LNCaP clone FGC (cell line): ENCODE measurements at regions not wholly inside any gene's neighbourhood (a gene's known extent, or its start where the extent isn't known, plus 50 kb on each side); places are given as distances from the start of the nearest gene placed in this dataset.

Experiments
- DNase-seq: peaks from one replicate; pipeline ENCODE4 v3.0.0-alpha.2; 2011; ENCODE audit warnings: low read depth
- H3K4me3 ChIP-seq: 2 replicates; pipeline ENCODE4 v1.5.1; 2011; ENCODE audit warnings: mild to moderate bottlenecking, low read depth, low read length, control low read depth
- TF ChIP-seq, protein P1 (sequence below): IDR thresholded peaks from 2 replicates; pipeline ENCODE4 v1.5.1; 2012; ENCODE audit warnings: mild to moderate bottlenecking; ENCODE audit not compliant: control insufficient read depth, insufficient read depth; ENCODE audit errors: extremely low read depth

DNA sequence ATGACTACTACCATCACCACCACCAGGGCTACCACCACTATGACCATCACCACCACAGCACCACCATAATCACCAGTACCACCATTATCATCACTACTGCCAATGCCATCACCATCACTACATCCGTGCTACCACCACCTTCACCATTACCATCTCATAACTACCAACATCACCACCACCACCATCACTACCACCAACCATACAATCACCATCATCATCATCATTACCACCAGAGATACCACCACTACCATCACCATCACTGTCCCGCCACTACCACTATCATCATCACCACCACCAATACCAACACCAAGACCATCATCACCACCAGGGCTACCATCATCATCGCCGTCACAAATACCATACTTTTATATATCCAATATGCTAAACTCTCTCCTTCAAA, 369.6 kb upstream of the DYNLRB2 start:
- DNase-seq, result no peak
- TF ChIP-seq, protein P1, sequence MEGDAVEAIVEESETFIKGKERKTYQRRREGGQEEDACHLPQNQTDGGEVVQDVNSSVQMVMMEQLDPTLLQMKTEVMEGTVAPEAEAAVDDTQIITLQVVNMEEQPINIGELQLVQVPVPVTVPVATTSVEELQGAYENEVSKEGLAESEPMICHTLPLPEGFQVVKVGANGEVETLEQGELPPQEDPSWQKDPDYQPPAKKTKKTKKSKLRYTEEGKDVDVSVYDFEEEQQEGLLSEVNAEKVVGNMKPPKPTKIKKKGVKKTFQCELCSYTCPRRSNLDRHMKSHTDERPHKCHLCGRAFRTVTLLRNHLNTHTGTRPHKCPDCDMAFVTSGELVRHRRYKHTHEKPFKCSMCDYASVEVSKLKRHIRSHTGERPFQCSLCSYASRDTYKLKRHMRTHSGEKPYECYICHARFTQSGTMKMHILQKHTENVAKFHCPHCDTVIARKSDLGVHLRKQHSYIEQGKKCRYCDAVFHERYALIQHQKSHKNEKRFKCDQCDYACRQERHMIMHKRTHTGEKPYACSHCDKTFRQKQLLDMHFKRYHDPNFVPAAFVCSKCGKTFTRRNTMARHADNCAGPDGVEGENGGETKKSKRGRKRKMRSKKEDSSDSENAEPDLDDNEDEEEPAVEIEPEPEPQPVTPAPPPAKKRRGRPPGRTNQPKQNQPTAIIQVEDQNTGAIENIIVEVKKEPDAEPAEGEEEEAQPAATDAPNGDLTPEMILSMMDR, result no peak
- no peak overlapping the region for H3K4me3 ChIP-seq

DNA sequence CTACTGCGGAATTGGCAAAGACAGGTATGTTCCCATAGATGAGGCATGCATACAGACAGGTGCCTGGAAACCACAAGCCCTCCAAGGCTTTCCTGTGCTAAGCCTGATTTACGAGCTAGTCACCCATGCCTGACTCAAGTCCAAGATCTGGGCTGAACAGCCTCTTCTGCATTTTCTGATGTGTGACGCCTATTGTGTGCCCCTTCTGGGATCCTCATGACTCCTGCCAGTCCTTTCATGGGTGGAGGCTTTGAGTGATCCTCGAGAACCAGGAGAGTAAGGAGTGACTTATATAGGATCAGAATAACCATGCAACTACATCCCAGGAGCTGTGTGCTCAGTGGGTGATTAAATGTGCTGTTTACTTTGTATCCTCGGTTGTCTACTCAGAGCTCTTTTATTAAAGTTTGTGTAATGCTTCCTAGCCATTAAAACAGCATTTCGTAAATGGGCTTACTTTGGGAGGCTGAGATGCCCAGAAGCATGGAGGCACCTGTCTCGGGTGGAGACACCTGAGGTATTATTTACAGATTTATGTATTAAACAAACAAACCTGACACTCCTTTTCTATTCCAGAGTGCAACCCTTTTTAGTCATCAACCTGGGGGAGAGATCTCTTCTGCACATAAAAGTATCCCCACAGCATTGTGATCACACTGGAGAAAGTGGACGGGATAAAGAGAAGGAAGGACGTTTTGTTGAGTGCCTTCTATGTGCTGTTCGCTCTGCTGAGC, 373.0 kb upstream of the DYNLRB2 start:
- H3K4me3 ChIP-seq, result no peak overlapping the region
- TF ChIP-seq, protein P1, result no peak
- no peak for DNase-seq

DNA sequence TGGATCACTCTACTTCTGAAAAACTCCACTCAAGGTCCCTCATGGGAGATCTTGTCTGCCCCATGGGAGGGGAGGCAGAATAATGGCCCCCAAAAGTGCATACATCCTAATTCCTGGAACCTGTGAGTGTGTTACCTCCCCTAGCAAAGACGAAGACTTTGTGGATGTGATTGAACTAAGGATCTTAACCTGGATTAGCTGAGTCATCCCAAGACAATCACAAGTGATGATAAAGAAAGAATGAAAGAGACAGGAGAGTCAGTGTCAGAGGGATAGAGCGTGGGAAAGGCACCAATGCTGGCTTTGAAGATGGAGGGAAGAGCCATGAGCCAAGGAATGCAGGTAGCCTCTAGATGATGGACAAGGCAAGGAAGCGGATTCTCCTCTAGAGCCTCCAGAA, 374.7 kb upstream of the DYNLRB2 start:
- DNase-seq, result no peak
- TF ChIP-seq, protein P1, result no peak
- no peak overlapping the region for H3K4me3 ChIP-seq

DNA sequence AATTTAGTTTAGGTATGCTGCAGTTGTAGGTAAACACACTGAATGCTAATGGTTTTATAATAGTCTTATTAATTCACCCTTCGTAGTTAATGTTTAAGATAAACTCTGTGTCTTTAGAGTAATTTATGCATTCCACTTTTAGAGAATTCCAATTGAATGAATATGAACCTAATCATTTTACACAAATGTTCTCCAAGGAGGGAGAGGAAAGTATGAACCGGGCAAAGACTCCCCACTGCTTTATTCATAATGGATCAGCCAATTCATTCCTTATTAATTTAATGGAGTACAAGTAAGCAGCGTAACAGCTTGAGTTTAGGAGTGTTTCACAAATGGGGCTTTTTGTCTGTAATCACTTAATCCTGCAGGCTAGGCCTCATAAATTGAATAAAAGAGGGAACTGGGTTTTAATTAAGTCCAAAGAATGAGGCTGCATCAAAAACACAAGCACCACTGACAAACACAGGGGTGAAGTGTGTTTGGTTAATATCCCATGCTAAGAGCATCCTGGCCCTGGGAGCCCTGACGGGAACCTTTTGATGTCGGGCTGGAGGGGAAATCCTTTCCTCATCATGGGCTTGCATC, 375.7 kb upstream of the DYNLRB2 start:
- TF ChIP-seq, protein P1, result no peak
- DNase-seq, result no peak
- H3K4me3 ChIP-seq, result no peak overlapping the region

DNA sequence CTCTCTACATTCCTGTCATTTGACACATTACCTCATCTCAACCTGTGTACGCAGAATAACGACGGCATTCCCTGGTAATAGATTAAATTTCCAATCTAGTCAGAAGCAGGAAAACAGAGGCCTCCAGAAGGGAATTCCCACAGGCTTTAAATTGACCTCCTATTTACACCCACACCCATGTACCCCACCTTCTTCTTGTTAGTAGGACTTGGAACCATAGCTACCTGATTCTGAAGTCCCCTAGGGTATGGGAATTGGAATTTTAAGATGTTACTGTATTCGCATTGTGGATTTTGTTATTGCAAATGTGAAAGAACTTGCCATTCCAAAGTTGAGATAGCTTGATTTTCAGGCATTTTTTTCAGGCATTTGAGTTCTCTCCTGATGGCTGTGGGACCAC, 377.5 kb upstream of the DYNLRB2 start:
- no peak overlapping the region for H3K4me3 ChIP-seq
- TF ChIP-seq, protein P1, result no peak
- DNase-seq, result no peak

DNA sequence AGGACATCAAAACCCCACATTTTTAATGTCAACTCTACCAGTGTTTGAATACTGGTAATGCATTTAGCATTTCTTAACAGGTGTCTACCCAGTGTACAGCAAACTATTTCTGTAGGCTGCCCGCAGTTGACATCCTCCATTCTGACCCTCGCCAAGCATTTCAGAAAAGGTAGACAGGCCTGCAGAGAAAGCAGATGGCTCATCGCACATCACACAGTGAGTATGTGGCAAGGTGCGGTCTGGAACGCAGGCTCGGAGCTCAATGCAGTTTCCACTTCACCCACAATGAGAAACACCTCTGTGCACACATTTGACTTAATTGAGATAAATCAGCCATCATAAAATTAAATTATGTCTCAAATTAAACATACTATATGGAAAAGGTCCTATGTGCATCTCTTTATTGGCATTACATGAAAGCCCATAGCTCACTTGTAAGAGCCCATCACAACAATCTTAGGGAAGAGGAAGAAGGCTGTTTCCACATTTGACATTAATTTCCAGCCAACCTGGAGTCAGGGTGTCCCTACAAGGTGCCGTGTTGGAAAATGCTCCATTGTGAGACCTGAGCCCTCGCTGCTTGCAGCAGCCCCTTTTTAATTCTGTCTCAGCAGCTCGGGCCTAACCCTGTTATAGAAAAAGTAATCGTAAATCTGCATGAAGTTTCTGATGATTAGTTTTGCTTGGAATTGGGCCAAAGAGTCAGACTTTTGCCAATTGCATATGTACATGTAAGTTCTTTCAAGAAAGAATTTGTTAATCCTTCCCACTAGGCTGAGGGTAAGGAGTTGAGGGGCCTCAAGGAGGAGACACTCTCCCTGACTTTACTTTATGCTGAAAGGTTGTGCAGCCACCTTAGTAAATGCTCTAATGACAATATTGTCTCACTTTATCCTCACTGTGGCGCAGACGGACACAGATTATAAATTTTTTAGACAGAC, 378.7 kb upstream of the DYNLRB2 start:
- H3K4me3 ChIP-seq, result no peak overlapping the region
- no peak for DNase-seq
- TF ChIP-seq, protein P1, result no peak
